HCT116 (cell line): ENCODE measurements at regions not wholly inside any gene's neighbourhood (a gene's known extent, or its start where the extent isn't known, plus 50 kb on each side); places are given as distances from the start of the nearest gene placed in this dataset.

Source experiments
- ATAC-seq: fragments of 200-7000 bp; cut with Tn5 transposase; 2 replicates; pipeline ENCODE4 v1.9.1; 2020; ENCODE audit warnings: mild to moderate bottlenecking, moderate library complexity
- BruUV-seq: library from RNA; stranded (reverse); fragments of 400-500 nt; replicated peaks from 2 replicates; lab custom pipeline; 2021; lab: Mats Ljungman, UMichigan
- CTCF ChIA-PET: fragments of 300-600 bp; sonication (Branson Sonifier 250); formaldehyde crosslinking; loops from one replicate; lab custom pipeline; 2021; ENCODE audit warnings: antibody characterized with exemption; lab: Charles Lee
- POLR2A ChIA-PET: fragments of 300-600, 350-600 bp; sonication (Branson Sonifier 250); formaldehyde crosslinking; loops from one replicate; lab custom pipeline; 2021; ENCODE audit warnings: antibody characterized with exemption; lab: Charles Lee
- RAD21 ChIA-PET, 2 experiments: fragments of 300-600 bp; sonication (Branson Sonifier 250); formaldehyde crosslinking; loops; one replicate each; lab custom pipeline; 2023; ENCODE audit warnings: low total read pairs in 2 of 2; ENCODE audit not compliant: uncharacterized antibody in 2 of 2, unreplicated experiment in 2 of 2, low non-redundant PET in 1 of 2; lab: Charles Lee
- DNase-seq: peaks from one replicate; pipeline ENCODE4 v3.0.0-alpha.2; 2010; ENCODE audit warnings: low read depth, low spot score
- H2AFZ ChIP-seq: fragments of 200-600 bp; shearing (Covaris generic), sonication (generic); 2 replicates; pipeline ENCODE4 v1.6.1; 2017; ENCODE audit warnings: low read depth, mixed run types, mixed read lengths, antibody characterized with exemption, low read length; ENCODE audit not compliant: poor library complexity, severe bottlenecking
- H3K27ac ChIP-seq: 2 replicates; pipeline ENCODE4 v1.5.1; 2012; ENCODE audit warnings: low read depth, low read length
- H3K27me3 ChIP-seq: fragments of 200-600 bp; sonication (generic); 2 replicates; pipeline ENCODE4 v1.6.1; 2016; ENCODE audit warnings: mixed run types, low read length, mixed read lengths; ENCODE audit not compliant: insufficient read depth
- H3K36me3 ChIP-seq, 2 experiments: fragments of 200-500 bp in 1 of 2; fragments of 200-600 bp in 1 of 2; sonication (Bioruptor generic) in 1 of 2; sonication (generic) in 1 of 2; 2 replicates each; pipeline versions ENCODE4 v1.5.1 to v1.6.1; 2014 to 2016; ENCODE audit warnings: low read length in 2 of 2, inconsistent platforms in 1 of 2, mixed read lengths in 1 of 2, mixed run types in 1 of 2; ENCODE audit not compliant: insufficient read depth in 2 of 2, control insufficient read depth in 1 of 2
- H3K4me1 ChIP-seq, 2 experiments: fragments of 200-600 bp in 1 of 2; sonication (generic) in 1 of 2; 2 replicates each; pipeline versions ENCODE4 v1.5.1 to v1.6.1; 2012 to 2017; ENCODE audit warnings: low read length in 2 of 2, inconsistent platforms in 1 of 2, mild to moderate bottlenecking in 1 of 2, mixed read lengths in 1 of 2, mixed run types in 1 of 2, moderate library complexity in 1 of 2; ENCODE audit not compliant: insufficient read depth in 2 of 2, control insufficient read depth in 1 of 2
- H3K4me2 ChIP-seq: fragments of 200-600 bp; sonication (generic); 2 replicates; pipeline ENCODE4 v1.6.1; 2017; ENCODE audit warnings: mixed run types, low read length, mixed read lengths
- H3K4me3 ChIP-seq, 2 experiments: fragments of 200-600 bp in 1 of 2; sonication (generic) in 1 of 2; replicated peaks in 1 of 2; 2 replicates each; pipeline ENCODE4 v1.5.1; 2011 to 2016; ENCODE audit warnings: low read length in 2 of 2, control low read depth in 1 of 2, low read depth in 1 of 2, mild to moderate bottlenecking in 1 of 2, mixed read lengths in 1 of 2, mixed run types in 1 of 2
- H3K79me2 ChIP-seq: fragments of 200-600 bp; sonication (generic); 2 replicates; pipeline ENCODE4 v1.6.1; 2017; ENCODE audit warnings: mild to moderate bottlenecking, mixed run types, low read length, moderate library complexity, mixed read lengths; ENCODE audit not compliant: insufficient read depth
- H3K9ac ChIP-seq: fragments of 200-600 bp; sonication (generic); 2 replicates; pipeline ENCODE4 v1.6.1; 2016; ENCODE audit warnings: low read length, mixed read lengths
- H3K9me2 ChIP-seq: fragments of 200-600 bp; sonication (generic), shearing (Covaris generic); 2 replicates; pipeline ENCODE4 v1.6.1; 2017; ENCODE audit warnings: mixed run types, mild to moderate bottlenecking, moderate library complexity; ENCODE audit not compliant: insufficient read depth
- H3K9me3 ChIP-seq, 2 experiments: fragments of 200-500 bp in 1 of 2; fragments of 200-600 bp in 1 of 2; sonication (Bioruptor generic) in 1 of 2; sonication (generic) in 1 of 2; 2 replicates each; pipeline ENCODE4 v1.6.1; 2014 to 2017; ENCODE audit warnings: low read length in 2 of 2, mixed read lengths in 2 of 2, inconsistent platforms in 1 of 2, low read depth in 1 of 2, mild to moderate bottlenecking in 1 of 2, mixed run types in 1 of 2, moderate library complexity in 1 of 2; ENCODE audit not compliant: control insufficient read depth in 1 of 2, insufficient read depth in 1 of 2
- H4K20me1 ChIP-seq: fragments of 200-600 bp; sonication (generic), shearing (Covaris generic); 2 replicates; pipeline ENCODE4 v1.6.1; 2017; ENCODE audit warnings: mixed run types, mild to moderate bottlenecking, moderate library complexity; ENCODE audit not compliant: insufficient read depth
- EZH2 ChIP-seq: fragments of 200-600 bp; sonication (generic); IDR thresholded peaks from 2 replicates; pipeline ENCODE4 v1.6.1; 2017; ENCODE audit warnings: antibody characterized with exemption, mixed run types
- EZH2phosphoT487 ChIP-seq: fragments of 200-600 bp; IDR thresholded peaks from 2 replicates; pipeline ENCODE4 v1.6.1; 2018; ENCODE audit warnings: antibody characterized with exemption, borderline replicate concordance
- POLR2AphosphoS5 ChIP-seq: IDR thresholded peaks from 2 replicates; pipeline ENCODE4 v1.6.1; 2011; ENCODE audit warnings: mild to moderate bottlenecking, low read depth, low read length, moderate library complexity
- RAD21 ChIP-seq: IDR thresholded peaks from 2 replicates; pipeline ENCODE4 v1.6.1; 2012; ENCODE audit warnings: low read depth, mild to moderate bottlenecking
- SP1 ChIP-seq: IDR thresholded peaks from 2 replicates; pipeline ENCODE4 v1.6.1; 2012; ENCODE audit warnings: low read depth
- SRF ChIP-seq: IDR thresholded peaks from 2 replicates; pipeline ENCODE4 v1.6.1; 2012; ENCODE audit warnings: low read depth
- TCF7L2 ChIP-seq: IDR thresholded peaks from 2 replicates; pipeline ENCODE4 v1.7.0; 2011; ENCODE audit warnings: borderline replicate concordance, inconsistent platforms; ENCODE audit not compliant: insufficient read depth, insufficient read length; ENCODE audit errors: extremely low read depth
- YY1 ChIP-seq: IDR thresholded peaks from 2 replicates; pipeline ENCODE4 v1.6.1; 2011; ENCODE audit warnings: low read length, low read depth, moderate library complexity, mild to moderate bottlenecking; ENCODE audit not compliant: insufficient replicate concordance; ENCODE audit errors: extremely low read depth
- intact Hi-C: fragments of 100-400 bp; cut with micrococcal nuclease; formaldehyde crosslinking; loops from 2 replicates; pipeline ENCODE4 v1.10.0; 2022
- TF ChIP-seq, protein P1 (sequence below): IDR thresholded peaks from 2 replicates; pipeline ENCODE4 v1.6.1; 2012

GRCh38 chr11:43577566-43578264 is 102.8 kb upstream of the HSD17B12 start:
- POLR2A ChIA-PET: no interaction called here
- H4K20me1 ChIP-seq: no peaks in the 10 kb centered on the region
- no peak overlapping the region for H3K4me3 ChIP-seq
- no peak overlapping the region for H3K27ac ChIP-seq
- TF ChIP-seq YY1: no peak
- no peak for TF ChIP-seq RAD21
- no peak for TF ChIP-seq SRF
- TF ChIP-seq POLR2AphosphoS5: no peak
- no peak for TF ChIP-seq TCF7L2
- TF ChIP-seq EZH2phosphoT487: no peak
- no peak for TF ChIP-seq EZH2
- TF ChIP-seq SP1: no peak
- TF ChIP-seq, protein P1, sequence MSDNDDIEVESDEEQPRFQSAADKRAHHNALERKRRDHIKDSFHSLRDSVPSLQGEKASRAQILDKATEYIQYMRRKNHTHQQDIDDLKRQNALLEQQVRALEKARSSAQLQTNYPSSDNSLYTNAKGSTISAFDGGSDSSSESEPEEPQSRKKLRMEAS: no peak
- TF ChIP-seq, all 23 proteins: peak for 0
- no peak overlapping the region for H3K4me2 ChIP-seq
- no peaks in the 10 kb centered on the region for H3K79me2 ChIP-seq
- no peak overlapping the region for H2AFZ ChIP-seq
- no TSS peak for BruUV-seq
- H3K9ac ChIP-seq: no peak overlapping the region
- intact Hi-C loops: no loop called here
- no peaks in the 10 kb centered on the region for H3K4me1 ChIP-seq
- CTCF ChIA-PET: interaction anchor here (0.7 to 1.8 kb wide), 3 partner anchors 10 to 332 kb away, joined by 3 to 5 read pairs (median 5); no protein-coding TSS in a partner anchor
- H3K27me3 ChIP-seq: peaks cover 7% of the 10 kb centered on the region; the same call in 1 of the 2 replicates
- H3K9me3 ChIP-seq: no peaks in the 10 kb centered on the region
- H3K9me2 ChIP-seq: no peaks in the 10 kb centered on the region
- RAD21 ChIA-PET: no interaction called here
- DNase-seq (no peak), ATAC-seq (no peak)
- no peaks in the 10 kb centered on the region for H3K36me3 ChIP-seq
